Neural cell (in vitro differentiated cells): ENCODE measurements at regions not wholly inside any gene's neighbourhood (a gene's known extent, or its start where the extent isn't known, plus 50 kb on each side); places are given as distances from the start of the nearest gene placed in this dataset.

Experiments
- CTCF ChIP-seq: fragments of 450-650 bp; IDR thresholded peaks from 2 replicates; pipeline ENCODE4 v1.5.1; 2014; ENCODE audit warnings: antibody characterized with exemption, mild to moderate bottlenecking, moderate library complexity; ENCODE audit not compliant: poor library complexity, severe bottlenecking
- EZH2 ChIP-seq: fragments of 200-600, 300-800 bp; shearing (Covaris generic), sonication (generic); IDR thresholded peaks from 2 replicates; pipeline ENCODE4 v1.6.1; 2014; ENCODE audit warnings: antibody characterized with exemption, low read length, borderline replicate concordance, mild to moderate bottlenecking; ENCODE audit not compliant: insufficient read depth, poor library complexity, severe bottlenecking
- POLR2AphosphoS5 ChIP-seq: IDR thresholded peaks from 2 replicates; pipeline ENCODE4 v1.6.1; 2012
- RAD21 ChIP-seq: fragments of 450-650 bp; conservative IDR thresholded peaks from 2 replicates; pipeline ENCODE4 v1.6.1; 2014; ENCODE audit warnings: antibody characterized with exemption, mild to moderate bottlenecking, moderate library complexity
- REST ChIP-seq: IDR thresholded peaks from 2 replicates; pipeline ENCODE4 v1.6.1; 2012; ENCODE audit warnings: borderline replicate concordance
- SMC3 ChIP-seq: fragments of 450-650 bp; conservative IDR thresholded peaks from 2 replicates; pipeline ENCODE4 v1.6.1; 2014; ENCODE audit warnings: antibody characterized with exemption, mild to moderate bottlenecking, moderate library complexity; ENCODE audit not compliant: poor library complexity
- TAF1 ChIP-seq: IDR thresholded peaks from 2 replicates; pipeline ENCODE4 v1.6.1; 2012; ENCODE audit warnings: low read depth

GRCh38 chr3:82927309-82928253, 1166.1 kb upstream of the GBE1 start:
- TF ChIP-seq RAD21 (no peak), EZH2 (no peak), CTCF (no peak), TAF1 (no peak), POLR2AphosphoS5 (no peak), REST (no peak), SMC3 (no peak)
